Stromal cell of bone marrow (primary cell): ENCODE measurements at regions not wholly inside any gene's neighbourhood (a gene's known extent, or its start where the extent isn't known, plus 50 kb on each side); places are given as distances from the start of the nearest gene placed in this dataset.

Experiments
- DNase-seq: peaks from one replicate; pipeline ENCODE4 v3.0.0-alpha.2; 2012; ENCODE audit warnings: low read depth

DNA sequence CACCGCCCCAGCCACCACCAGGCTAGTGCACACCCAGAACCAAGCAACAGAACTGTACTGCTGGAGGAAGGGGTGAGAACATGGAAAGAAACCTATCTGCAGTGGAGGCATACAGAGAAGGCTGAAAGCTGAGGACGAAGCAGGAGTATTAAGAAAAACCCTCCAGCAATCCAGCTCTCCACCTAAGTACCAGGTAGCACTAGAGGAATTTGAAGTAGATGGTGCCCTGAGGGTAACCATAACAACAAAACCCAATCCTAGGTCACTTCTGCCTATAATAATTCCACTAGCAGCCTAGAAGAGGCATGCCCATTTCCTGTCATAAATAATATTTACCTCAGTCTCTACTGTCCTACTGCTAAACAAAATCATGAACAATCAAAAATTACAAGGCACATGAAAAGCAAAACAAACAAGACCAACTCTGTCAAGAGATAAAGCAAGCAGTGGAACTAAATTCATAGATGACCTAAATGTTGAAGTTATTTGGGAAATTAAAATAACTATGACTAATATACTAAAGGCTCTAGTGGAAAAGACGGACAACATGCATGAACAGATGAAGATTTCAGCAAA, 51.1 kb downstream of the HYCC1 start:
- no peak for DNase-seq

DNA sequence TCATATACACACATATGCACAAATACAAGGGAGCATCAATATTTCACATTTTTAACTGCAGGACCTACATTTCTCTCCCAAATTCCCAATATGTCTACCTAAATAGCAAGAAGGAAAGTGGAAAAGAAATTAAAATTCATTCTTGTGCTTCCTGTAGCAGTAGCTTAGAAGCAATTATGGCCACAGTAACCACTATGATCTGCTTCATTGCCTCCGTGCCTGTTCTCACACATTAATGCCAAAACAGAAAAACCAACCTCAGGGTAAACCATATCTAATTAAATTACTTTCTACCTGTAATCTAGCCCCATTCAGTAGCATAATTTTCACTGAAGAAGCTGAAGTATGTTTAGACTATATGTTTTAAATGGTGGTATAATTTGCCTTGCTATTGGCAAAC, 55.2 kb downstream of the HYCC1 start:
- DNase-seq: no peak

DNA sequence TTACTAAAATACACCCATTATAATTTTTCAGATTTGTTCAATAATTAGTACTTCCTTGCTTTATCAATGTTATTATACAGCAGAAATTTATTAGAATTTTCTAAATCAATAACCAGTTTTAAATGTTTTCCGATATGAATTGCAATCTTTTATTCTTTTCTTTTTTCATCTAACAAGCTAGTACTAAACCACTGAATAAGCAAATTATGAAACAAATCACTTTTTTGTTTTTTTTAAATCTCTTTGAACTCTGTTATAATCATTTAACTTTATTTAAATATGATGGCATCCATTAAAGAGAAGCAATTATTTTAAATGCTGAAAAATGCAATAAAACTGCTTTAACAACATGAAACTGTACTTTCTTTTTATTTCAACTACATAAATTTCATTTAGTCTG, 59.7 kb downstream of the HYCC1 start:
- DNase-seq: no peak

DNA sequence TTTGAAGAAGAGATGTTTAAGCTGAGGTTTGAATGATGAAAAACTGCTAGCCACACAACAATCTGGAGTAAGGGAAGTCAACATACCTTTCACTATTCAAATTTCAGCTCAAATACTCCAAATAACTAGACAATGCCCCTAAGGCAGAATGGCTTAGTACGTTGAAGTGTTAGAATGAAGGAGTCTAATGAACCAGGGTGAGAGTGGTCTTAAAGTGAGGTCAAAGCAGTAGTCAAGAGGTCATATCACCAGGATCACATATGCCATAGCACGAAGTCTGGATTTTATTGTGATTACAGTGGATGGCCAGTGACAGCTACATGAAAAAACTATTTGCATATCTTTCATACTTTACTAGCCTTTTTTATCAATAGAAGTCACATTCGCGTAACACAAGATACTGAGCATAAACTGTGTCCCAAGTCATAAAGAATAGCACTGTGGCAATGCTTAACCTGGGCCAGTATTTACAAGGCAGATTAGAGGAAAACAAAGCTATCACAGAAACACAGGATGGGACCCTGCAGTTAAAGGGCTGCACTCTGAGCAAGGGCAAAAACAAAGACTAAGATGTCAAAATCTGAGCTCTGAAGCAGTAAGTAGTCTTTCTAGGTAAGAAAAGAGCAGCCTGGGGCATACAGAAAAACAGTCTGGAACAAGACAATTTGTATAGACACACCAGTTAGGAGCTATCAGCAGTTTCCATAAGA, 61.5 kb downstream of the HYCC1 start:
- no peak for DNase-seq

DNA sequence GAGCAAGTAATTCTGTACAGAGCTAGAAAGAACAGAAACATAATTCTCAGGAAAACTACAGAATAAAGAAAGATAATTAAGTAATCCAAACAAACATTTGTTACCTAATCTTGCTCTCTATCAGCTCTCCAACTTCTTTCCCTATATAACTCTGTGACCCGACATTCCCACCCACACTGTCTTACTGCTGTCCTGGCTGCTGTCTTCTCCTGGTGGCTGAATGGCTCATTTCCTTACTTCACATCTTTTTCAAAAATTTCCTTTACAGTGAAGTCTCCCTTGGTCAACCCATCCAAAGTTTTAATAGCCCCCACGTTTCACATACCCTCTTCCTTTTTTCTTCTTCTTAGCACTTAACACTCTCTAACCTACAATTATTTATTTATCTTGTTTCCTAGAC, 64.0 kb downstream of the HYCC1 start:
- no peak for DNase-seq

DNA sequence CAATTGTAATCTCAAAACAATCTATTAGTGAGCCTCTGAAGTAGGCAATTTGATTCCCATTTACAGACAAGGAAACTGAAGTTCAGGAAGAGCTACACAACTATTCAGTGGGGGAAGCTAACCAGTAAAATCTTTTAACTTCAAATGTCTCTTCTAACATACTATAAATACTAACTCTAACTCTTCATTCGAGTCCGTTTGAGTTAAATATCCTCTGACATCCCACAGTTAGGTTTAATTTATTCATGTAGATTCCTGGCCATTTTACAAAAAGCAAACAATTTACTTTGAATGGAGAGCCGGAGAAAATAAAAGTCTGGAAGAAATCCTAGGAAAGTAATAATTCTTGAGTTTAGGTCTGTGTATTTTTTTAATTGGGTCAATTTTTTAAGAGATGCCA, 64.7 kb downstream of the HYCC1 start:
- DNase-seq: no peak

DNA sequence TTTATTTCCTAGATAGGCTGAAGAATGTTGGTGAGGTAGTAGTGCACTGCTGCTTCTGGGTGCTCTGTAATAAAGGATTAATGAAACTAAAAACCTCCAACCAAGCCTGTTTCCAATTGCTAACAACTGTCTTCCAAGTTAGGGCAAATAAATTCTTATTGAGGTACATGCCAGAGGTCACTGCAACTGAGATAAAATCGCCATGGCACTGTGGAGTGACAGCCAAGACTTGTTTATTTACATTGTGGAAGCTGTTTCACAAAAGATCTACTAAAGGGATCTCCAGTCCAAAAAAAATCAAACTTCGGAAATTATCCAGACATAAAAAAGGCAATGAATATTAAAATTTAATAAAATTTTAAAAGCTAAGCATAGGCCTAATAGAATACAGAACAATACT, 65.2 kb downstream of the HYCC1 start:
- DNase-seq: no peak

DNA sequence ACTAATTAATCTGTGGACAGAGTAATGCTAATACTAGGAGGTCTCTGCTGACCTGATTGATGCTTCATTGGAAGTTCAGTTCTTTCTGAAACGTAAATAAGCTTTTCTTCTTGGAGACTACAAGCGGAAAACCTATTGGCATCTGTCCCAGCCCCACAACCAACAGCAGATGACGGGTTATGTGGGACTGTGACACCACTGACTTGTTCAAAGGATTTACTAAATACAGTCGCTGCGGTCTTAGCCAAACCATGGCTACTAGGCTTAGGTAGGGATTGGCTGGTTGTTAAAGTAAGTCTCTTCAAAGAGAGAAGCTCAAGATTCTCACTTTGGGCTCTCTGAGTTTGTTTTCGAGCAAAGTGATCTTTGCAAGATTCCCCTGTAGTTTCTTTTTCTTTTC, 68.3 kb downstream of the HYCC1 start:
- no peak for DNase-seq

DNA sequence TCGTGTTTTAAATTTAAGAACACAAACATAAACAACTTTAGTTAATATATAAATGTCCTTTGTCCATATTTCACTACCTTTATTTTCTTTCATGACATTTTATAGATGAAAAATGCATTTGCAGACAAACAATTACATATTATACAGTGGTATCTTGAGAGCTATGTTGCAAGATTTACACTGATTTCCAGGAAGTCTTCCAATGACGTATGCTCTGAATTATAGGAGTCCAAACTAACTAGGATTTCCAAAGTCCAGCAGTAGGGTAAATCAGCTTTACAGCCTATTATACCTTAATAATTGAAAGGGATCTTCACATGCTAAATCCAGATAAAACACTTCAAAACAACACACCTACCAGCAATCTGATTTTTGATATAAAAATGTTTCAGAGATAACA, 69.4 kb downstream of the HYCC1 start:
- DNase-seq: no peak

DNA sequence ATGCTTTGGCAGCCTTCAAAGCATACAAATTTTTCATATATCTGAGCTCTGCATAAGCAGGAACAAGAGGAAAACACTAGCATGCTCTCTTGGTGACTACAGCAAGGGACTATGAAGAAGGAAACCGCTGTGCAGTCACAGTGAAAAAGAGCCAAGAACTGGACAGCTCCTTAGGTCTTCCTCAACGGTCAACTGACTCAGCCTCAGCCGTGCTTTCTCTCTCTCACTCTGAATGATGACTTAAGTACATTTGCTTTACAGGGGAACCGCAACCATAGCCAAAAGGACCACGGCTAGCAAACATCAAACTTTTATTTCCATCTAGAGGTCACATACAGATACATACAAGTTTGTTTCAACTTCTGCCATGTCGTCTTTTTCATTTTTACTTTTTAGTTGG, 69.9 kb downstream of the HYCC1 start:
- DNase-seq: peak; percentile 69

DNA sequence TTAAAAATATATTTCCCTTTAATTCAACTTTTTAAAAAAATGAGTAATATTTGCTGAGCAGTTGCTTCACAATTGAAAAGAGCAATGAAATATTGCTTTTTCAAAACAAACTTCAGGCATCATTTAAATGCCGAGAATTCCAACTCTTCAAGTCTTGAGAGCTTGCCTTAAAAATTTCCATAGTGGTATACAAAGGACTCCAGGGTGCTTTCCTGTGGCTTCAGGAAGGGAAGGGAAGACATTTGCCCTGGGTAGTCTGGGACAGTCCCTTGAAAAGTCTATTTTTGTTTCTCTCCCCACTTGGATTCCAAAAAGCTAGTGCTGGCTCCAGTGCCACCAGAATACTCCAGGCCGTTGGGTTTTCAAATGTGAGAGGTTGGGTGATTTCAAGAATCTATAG, 71.7 kb downstream of the HYCC1 start:
- DNase-seq: no peak

DNA sequence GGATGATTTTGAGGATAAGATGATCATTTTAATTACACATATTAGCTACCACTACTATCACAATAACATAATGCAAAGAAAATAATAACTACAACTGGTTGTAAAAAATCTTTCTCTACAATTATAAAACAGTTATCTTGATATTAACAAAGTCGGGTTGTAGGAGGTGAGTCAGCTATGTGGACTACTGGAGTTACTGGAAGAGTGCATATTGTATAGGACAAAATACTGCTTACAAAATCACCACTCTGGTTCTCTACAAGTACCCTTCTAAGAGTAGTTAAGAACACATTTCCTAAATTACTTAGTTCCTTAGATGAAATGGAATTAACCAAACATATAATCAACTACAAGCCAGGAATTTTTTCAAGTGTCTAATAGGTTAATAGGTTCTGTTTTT, 74.1 kb downstream of the HYCC1 start:
- no peak for DNase-seq

DNA sequence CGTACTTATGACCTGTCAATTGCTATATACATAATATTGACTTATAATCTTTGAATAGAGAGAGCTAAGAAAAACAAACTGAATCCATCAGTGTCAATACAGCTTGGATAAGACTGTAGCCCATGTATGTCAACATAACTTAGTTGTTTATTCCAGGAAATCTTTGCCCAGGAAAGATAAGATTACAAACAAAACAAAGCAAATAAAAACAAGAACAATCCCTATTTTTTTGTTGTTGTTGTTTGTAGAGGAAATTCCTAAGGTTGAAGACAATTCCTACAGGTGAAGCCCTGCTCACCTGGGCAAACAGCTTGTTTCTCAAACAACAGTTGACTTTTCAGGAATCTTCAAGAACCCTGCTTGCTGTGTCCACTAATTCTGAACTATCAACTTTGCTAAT, 76.0 kb downstream of the HYCC1 start:
- DNase-seq: no peak

DNA sequence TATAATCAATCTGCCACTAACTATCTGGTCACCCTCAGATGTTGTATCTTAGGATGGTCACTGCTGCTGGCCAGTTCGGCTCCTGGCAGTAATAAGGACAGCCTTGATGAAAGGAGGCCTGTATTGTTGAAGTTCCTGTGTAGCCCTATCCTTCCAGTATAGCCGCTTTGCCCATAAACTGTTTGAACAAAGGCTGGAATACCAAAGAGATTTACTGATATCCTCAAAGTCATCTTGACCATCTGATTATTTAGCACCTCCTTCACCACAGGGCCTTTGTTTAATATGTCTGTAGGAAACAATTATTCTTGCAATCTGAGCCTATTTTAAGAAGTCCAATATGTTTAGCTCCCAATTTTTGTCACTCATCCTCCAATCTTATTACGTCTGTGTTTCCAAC, 77.7 kb downstream of the HYCC1 start:
- DNase-seq: no peak

DNA sequence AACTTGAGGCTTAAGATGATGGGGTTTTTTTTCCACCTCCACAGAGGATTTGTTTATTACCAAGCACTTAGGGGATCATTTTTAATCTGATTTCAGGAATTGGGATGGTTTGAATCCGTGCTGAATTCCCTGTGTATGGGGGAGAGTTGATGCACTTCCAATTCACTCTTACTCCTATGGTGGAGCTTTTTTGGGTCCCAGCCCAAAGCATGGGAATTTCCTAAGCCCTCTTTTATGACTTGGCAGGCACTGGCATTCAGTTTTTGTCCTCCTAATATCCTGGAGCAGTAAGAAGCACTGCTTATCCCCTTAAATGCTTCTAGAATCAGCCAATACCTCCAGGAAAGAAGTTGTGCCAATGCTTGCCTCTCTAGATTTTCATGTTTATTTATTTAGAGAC, 78.7 kb downstream of the HYCC1 start:
- no peak for DNase-seq

DNA sequence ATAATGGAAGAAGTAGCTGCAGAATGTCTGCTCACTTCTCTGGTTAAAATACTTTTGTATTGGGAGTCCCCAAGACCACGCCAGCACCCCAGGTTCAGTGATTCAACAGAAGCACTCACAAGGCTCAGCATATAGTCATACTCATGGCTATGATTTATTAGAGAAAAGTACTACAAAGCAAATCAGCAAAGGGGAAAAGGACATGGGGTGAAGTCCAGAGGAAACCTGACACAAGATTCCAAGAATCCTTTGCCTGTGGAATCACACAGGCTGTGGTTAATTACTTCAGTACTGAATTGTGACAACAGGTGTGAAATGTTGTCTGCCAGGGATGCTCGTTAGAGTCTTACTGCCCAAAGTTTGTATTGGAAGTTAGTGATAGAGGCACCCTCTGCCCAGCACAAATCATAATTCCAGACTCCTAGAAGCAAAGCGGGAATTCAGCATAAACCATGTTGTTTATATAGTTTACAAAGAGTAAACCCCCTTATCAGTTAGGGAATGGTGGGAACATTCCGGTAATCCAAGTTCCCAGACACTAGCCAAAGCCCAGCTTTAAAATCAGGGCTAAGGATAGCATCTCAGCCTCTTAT, 79.4 kb downstream of the HYCC1 start:
- no peak for DNase-seq

DNA sequence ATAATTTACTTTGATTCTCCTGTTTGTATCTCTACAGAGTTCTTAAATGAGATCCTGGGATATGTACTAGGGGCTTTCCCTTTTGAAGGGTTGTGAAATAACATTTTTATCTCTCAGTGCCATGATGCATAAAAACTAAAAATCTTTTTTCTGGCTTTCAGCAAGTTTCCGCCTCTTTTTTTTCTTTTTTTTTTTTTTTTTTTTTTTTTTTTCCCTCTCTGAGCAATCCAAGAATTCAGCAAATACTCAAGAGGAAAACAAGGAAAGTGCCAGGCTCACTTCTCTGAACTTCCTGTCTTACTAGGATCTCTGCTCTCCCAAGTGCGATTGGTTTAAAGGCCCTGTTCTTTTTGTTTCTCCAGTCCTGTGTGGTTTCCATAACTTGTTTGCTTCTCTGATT, 79.9 kb downstream of the HYCC1 start:
- no peak for DNase-seq

DNA sequence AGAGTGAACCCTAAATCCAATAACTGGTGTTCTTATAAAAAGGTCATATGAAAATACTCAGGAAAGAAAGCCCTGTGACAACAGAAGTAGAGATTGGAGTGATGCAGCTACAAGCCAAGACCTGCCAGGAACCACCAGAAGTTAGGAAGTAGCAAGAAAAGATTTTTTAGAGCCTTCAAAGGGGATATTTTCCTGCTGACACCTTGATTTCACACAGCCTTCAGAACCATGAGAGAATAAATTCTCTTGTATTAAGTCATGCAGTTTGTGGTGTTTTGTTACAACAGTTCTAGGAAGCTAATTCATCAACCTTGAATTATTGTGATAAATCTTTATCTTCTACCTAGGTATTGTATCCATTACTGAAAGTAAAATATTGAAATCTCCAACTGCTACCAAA, 81.0 kb downstream of the HYCC1 start:
- no peak for DNase-seq

DNA sequence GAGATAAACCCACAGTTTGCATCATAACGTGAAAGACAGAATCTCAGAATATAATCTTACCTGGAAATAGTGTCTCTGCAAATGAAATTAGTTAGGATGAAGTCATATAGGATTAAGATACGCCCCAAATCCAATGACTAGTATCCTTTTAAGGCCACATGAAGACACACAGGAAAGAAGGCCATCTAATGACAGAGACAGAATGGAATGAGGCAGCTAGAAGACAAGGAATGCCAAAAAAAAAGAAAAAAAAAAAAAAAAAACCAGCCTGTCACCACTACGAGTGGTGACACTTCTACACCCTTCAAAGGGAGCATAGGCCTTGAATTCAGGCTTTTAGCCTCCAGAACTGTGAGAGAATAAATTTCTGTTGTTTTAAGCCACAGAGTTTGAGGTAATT, 82.9 kb downstream of the HYCC1 start:
- DNase-seq: no peak

DNA sequence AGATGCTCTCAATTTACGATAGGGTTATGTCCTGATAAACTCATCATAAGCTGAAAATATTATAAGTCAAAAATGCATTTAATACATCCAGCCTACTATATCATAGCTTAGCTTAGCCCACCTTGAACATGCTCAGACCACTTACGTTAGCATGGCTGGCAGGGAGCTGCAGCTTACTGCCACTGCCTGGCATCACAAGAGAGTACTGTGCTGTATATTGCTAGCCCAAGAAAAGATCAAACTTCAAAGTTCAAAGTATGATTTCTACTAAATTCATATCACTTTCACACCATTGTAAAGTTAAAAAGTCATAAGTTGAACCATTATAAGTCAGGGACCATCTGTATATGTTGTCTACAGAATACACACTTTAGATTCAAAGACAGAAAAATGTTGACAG, 91.6 kb downstream of the HYCC1 start:
- no peak for DNase-seq

DNA sequence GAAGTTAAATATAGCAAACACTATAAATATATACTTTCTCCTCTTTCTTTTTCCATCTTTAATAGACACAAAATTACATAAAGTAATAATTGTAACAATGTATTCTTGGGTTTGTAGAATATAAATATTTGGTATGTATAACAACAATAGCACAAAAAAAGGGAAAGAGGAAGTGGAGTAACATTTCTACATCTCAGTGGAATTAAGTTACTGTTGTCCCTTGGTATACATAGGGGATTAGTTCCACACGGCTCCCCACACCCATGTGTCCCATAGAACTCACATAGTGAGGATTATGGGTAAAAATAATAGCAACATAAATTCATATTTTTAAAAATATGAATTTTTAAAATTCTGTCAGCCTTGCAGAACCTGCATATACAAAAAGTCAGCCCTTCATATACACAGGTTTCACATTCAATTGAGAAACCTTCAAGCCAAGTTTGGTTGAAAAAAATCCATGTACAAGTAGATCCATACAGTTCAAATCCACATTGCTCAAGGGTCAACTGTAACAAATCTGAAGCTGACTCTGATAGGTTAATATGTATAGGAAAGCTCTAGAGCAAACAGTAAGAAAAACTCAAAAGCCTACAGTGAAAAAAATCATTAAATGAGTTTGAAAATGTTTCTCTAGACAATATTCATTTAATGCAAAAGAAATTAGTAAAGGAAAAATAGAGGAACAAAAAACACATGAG, 92.4 kb downstream of the HYCC1 start:
- DNase-seq: no peak

DNA sequence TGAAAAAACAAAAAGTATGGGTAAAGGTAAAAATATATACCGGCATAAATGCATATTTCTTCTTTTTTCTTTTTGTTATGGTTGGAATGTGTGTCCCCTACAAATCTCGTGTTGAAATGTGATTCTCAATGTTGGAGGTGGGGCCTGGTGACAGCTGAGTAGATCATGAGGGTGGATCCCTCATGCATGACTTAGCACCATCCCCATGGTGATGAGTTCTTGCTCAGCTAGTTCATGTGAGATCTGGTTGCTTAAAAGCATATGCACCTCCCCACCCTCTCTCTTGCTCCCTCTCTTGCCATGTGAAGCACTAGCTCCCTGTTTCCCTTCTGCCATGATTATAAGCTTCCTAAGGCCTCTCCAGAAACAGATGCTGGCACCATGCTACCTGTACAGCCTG, 93.3 kb downstream of the HYCC1 start:
- DNase-seq: peak; percentile 23

DNA sequence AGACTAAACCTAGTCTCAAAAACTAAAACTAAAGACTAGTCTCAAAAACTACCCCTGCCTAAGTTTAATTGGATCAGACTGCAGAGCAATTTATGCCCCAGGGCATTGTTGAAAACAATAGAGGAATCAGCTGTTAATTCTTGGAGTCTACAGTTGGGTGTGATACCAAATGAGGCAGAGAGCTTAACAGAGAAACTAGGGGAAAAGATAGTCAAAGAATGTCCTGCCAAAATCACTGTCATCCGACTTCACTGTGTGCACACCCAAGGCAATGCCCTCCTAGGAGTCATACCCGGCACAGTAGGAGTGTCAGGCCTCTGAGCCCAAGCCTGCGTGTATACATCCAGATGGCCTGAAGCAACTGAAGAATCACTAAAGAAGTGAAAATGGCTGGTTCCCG, 90.5 kb upstream of the TOMM7 start:
- no peak for DNase-seq
